ENCODE measurements at regions not wholly inside any gene's neighbourhood (a gene's known extent, or its start where the extent isn't known, plus 50 kb on each side); places are given as distances from the start of the nearest gene placed in this dataset.

DNA sequence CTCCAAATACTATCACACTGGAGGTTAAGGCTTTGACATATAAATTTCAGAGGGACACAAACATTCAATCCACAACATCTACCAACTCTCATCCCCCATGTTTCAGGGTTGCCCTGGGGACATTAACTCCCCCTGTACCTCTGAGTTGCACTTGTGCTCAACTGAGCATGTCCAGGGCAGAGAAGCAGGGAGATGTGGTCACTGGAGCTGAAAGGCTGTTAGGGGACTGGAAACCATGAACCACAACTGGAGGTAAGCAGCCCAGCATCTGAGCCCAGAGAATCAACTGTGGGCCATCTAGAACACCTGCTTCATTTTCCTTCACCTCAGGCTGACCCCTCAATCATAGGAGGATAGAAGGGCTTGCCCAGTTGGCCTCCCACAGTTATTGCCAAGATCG lies 641.1 kb downstream of the MID1IP1 start:
- no peaks in the 10 kb centered on the region for H3K36me3 ChIP-seq (ENCODE audit: control insufficient read depth in 2 of 2, insufficient read depth in 1 of 2, low read length in 2 of 2)
- CTCF ChIA-PET, result no interaction called here
- H3K4me3 ChIP-seq (ENCODE audit: low read depth, low read length), result no peak overlapping the region
- TF ChIP-seq ZNF133 (tag by site-specific recombination; IDR thresholded peaks at IDR 0.05) (no peak), ZIC2 (tag by site-specific recombination; IDR thresholded peaks at IDR 0.05) (no peak), ZNF132 (tag by site-specific recombination; IDR thresholded peaks at IDR 0.05; ENCODE audit: borderline replicate concordance) (no peak), ZNF571 (tag by site-specific recombination; IDR thresholded peaks at IDR 0.05) (no peak), TCF7L2 (IDR thresholded peaks at IDR 0.05; ENCODE audit: borderline replicate concordance, low read depth, low read length) (no peak), ZNF350 (tag by site-specific recombination; IDR thresholded peaks at IDR 0.05) (no peak), ZNF174 (tag by site-specific recombination; IDR thresholded peaks at IDR 0.05) (no peak), ZNF623 (tag by site-specific recombination; IDR thresholded peaks at IDR 0.05) (no peak), ZNF24 (tag by site-specific recombination; IDR thresholded peaks at IDR 0.05) (no peak), ZNF610 (tag by site-specific recombination; IDR thresholded peaks at IDR 0.05; ENCODE audit: borderline replicate concordance) (no peak), ZNF138 (tag by site-specific recombination; IDR thresholded peaks at IDR 0.05; ENCODE audit: borderline replicate concordance) (no peak), ZNF140 (tag by site-specific recombination; IDR thresholded peaks at IDR 0.05) (no peak), ZBTB10 (tag by site-specific recombination; IDR thresholded peaks at IDR 0.05) (no peak), ZXDB (tag by site-specific recombination; IDR thresholded peaks at IDR 0.05) (no peak), ZNF175 (tag by site-specific recombination; IDR thresholded peaks at IDR 0.05) (no peak), ZNF707 (tag by site-specific recombination; IDR thresholded peaks at IDR 0.05) (no peak), HOXD13 (CRISPR knock-in tag; IDR thresholded peaks at IDR 0.05; ENCODE audit: borderline replicate concordance) (no peak)
- TF ChIP-seq, protein P1, sequence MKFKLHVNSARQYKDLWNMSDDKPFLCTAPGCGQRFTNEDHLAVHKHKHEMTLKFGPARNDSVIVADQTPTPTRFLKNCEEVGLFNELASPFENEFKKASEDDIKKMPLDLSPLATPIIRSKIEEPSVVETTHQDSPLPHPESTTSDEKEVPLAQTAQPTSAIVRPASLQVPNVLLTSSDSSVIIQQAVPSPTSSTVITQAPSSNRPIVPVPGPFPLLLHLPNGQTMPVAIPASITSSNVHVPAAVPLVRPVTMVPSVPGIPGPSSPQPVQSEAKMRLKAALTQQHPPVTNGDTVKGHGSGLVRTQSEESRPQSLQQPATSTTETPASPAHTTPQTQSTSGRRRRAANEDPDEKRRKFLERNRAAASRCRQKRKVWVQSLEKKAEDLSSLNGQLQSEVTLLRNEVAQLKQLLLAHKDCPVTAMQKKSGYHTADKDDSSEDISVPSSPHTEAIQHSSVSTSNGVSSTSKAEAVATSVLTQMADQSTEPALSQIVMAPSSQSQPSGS (tag by site-specific recombination; IDR thresholded peaks at IDR 0.05; ENCODE audit: low read depth), result no peak
- TF ChIP-seq, protein P2, sequence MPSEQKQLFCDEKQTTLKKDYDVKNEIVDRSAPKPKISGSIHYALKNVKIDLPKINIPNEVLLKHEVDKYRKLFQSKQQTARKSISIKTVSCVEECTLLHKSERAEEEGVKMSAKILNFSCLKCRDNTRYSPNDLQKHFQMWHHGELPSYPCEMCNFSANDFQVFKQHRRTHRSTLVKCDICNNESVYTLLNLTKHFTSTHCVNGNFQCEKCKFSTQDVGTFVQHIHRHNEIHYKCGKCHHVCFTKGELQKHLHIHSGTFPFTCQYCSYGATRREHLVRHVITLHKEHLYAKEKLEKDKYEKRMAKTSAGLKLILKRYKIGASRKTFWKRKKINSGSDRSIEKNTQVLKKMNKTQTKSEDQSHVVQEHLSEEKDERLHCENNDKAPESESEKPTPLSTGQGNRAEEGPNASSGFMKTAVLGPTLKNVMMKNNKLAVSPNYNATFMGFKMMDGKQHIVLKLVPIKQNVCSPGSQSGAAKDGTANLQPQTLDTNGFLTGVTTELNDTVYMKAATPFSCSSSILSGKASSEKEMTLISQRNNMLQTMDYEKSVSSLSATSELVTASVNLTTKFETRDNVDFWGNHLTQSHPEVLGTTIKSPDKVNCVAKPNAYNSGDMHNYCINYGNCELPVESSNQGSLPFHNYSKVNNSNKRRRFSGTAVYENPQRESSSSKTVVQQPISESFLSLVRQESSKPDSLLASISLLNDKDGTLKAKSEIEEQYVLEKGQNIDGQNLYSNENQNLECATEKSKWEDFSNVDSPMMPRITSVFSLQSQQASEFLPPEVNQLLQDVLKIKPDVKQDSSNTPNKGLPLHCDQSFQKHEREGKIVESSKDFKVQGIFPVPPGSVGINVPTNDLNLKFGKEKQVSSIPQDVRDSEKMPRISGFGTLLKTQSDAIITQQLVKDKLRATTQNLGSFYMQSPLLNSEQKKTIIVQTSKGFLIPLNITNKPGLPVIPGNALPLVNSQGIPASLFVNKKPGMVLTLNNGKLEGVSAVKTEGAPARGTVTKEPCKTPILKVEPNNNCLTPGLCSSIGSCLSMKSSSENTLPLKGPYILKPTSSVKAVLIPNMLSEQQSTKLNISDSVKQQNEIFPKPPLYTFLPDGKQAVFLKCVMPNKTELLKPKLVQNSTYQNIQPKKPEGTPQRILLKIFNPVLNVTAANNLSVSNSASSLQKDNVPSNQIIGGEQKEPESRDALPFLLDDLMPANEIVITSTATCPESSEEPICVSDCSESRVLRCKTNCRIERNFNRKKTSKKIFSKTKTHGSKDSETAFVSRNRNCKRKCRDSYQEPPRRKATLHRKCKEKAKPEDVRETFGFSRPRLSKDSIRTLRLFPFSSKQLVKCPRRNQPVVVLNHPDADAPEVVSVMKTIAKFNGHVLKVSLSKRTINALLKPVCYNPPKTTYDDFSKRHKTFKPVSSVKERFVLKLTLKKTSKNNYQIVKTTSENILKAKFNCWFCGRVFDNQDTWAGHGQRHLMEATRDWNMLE (tag by site-specific recombination; conservative IDR thresholded peaks at IDR 0.05; ENCODE audit: low read depth), result no peak
- POLR2A ChIA-PET, result no interaction called here
- no peak overlapping the region for H3K27ac ChIP-seq (ENCODE audit: extremely low read depth, low read depth, low read length)
- no peaks in the 10 kb centered on the region for H3K9me3 ChIP-seq (ENCODE audit: control insufficient read depth, insufficient read depth, low read depth, low read length)
- H3K4me1 ChIP-seq (ENCODE audit: control insufficient read depth, insufficient read depth, low read length), result no peaks in the 10 kb centered on the region

Data from HEK293 (cell line).